ENCODE measurements at regions not wholly inside any gene's neighbourhood (a gene's known extent, or its start where the extent isn't known, plus 50 kb on each side); places are given as distances from the start of the nearest gene placed in this dataset.

DNA sequence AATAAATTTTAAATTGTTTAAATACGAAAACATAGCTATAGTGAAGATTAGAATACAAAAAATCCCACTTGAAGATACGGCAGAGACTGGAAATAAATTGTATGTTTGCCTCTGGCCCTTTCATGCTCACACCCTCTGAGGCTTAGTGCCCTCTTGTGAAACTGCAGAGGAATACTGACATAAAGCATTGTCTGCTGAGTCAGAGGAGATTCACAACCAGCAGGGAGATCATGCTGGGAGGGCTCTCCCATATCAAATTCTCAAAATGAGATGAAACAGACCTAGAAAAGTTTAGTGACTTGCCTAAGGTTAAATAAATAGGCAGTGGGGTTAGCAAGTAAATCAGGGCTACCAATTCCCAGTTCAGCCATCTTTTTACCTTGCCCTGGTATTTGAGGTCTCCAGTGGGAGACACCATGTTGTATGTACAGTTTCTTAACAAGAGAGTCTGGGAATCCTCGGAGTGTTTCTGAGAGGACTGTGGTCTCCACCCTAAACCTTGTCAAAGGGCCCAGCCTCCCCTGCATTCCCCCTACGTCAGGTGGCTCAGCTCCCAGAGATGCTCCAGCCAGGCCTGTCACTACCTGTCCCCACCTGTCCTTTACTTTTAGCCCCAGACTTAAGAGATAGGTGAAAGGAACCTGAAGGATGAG, 581.4 kb upstream of the DIPK2B start:
- TF ChIP-seq ZFX (IDR thresholded peaks at IDR 0.05; ENCODE audit: borderline replicate concordance), result no peak
- TF ChIP-seq, protein P1, sequence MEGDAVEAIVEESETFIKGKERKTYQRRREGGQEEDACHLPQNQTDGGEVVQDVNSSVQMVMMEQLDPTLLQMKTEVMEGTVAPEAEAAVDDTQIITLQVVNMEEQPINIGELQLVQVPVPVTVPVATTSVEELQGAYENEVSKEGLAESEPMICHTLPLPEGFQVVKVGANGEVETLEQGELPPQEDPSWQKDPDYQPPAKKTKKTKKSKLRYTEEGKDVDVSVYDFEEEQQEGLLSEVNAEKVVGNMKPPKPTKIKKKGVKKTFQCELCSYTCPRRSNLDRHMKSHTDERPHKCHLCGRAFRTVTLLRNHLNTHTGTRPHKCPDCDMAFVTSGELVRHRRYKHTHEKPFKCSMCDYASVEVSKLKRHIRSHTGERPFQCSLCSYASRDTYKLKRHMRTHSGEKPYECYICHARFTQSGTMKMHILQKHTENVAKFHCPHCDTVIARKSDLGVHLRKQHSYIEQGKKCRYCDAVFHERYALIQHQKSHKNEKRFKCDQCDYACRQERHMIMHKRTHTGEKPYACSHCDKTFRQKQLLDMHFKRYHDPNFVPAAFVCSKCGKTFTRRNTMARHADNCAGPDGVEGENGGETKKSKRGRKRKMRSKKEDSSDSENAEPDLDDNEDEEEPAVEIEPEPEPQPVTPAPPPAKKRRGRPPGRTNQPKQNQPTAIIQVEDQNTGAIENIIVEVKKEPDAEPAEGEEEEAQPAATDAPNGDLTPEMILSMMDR (IDR thresholded peaks at IDR 0.05), result no peak
- H3K27ac ChIP-seq, result no peak overlapping the region

DNA sequence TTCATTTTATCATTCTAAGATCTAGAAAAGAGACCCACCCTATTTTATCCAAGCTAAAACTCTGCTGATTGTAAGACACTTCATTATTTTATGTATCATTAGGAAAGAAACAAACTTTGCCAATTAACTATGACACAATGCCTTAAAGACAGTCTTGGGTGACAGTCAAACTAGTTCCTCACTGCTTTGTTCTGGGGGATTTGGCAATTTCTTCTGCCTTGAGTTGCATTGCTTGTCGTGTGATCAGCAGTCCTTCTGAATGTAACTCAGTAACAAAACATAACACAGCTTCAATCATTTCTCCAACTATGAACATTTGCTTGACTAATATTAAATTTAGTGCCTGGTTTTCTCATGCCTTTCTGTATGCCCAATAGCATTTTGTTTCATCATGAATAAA, 577.9 kb upstream of the DIPK2B start:
- H3K27ac ChIP-seq, result no peak overlapping the region
- TF ChIP-seq, protein P1 (IDR thresholded peaks at IDR 0.05), result no peak
- no peak for TF ChIP-seq ZFX (IDR thresholded peaks at IDR 0.05; ENCODE audit: borderline replicate concordance)

DNA sequence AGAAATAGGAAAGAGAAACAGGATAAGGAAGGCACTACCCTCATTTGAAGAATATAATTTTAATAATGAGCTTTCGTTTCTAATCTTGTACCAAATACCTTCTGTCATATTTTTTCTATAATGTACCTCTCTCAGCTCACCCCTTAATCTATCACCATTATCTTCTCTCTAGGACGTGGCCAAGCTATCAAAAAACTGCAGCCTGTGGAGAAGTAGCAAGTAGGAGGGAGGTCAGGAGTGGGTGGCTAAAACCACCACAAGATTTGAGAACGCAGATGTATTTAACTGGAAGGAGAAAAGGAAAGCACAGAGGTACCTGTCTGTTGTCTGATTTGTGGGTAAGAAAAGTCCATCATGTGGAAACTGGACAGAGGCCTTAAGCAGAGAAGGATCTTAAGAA, 576.7 kb upstream of the DIPK2B start:
- H3K27ac ChIP-seq, result no peak overlapping the region
- no peak for TF ChIP-seq ZFX (IDR thresholded peaks at IDR 0.05; ENCODE audit: borderline replicate concordance)
- TF ChIP-seq, protein P1 (IDR thresholded peaks at IDR 0.05), result no peak

DNA sequence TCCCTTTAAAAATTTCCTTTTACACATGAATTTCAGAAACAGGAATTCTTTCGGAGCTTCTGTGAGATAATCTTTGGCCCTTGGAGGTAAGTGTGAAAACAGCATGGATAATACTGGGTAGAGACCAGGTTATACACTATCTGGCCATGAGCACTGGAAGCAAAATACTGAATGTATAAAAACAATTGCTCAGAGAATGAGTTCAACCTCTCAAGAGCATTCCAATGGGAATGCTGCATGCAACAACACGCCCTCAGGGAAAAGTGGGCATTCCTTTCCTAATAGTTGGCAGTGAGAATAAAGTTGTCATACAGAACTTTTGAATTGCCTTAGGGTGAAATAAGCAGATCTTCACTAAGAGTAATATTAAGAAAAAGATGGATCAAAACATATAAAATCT, 574.8 kb upstream of the DIPK2B start:
- H3K27ac ChIP-seq, result no peak overlapping the region
- TF ChIP-seq, protein P1 (IDR thresholded peaks at IDR 0.05), result no peak
- no peak for TF ChIP-seq ZFX (IDR thresholded peaks at IDR 0.05; ENCODE audit: borderline replicate concordance)

DNA sequence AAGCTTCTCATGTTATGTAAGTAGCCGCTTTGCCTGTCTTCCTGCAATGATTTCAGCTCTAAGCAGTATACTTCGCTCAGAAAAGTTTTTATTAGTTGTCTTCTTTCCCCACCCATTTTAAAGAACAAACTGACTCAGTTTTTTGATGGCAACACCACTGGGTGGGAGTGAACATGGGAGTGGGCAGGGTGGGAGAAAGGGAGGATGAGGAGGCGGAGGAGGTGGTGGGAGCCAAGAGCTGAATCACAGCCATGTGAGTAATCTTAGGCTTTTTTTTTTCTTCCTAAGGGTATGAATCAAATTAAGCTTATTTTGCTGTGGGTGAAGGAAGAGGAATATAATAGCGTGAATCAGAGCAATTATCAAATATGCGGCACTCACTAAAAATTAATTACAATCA, 574.3 kb upstream of the DIPK2B start:
- TF ChIP-seq ZFX (IDR thresholded peaks at IDR 0.05; ENCODE audit: borderline replicate concordance), result no peak
- TF ChIP-seq, protein P1 (IDR thresholded peaks at IDR 0.05), result no peak
- no peak overlapping the region for H3K27ac ChIP-seq

DNA sequence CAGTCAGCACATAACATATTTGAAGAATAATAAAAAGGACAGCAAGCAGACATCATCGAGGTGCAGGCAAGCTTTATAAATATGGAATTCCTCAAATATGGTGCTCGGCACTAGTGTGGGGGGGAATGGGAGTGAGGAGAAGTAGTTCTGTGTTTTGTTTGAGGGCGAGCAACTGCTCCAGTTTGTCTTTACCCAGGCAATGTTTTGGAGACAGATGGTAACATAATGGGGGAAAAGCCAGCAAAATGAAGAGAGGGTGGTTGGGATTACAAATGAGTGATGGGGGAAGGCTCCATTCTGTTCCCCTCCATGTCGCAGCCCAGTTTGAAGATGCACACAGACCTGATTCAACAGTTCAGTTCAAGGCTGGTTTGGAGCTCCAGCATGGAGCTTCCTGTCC, 572.9 kb upstream of the DIPK2B start:
- no peak overlapping the region for H3K27ac ChIP-seq
- TF ChIP-seq ZFX (IDR thresholded peaks at IDR 0.05; ENCODE audit: borderline replicate concordance), result no peak

DNA sequence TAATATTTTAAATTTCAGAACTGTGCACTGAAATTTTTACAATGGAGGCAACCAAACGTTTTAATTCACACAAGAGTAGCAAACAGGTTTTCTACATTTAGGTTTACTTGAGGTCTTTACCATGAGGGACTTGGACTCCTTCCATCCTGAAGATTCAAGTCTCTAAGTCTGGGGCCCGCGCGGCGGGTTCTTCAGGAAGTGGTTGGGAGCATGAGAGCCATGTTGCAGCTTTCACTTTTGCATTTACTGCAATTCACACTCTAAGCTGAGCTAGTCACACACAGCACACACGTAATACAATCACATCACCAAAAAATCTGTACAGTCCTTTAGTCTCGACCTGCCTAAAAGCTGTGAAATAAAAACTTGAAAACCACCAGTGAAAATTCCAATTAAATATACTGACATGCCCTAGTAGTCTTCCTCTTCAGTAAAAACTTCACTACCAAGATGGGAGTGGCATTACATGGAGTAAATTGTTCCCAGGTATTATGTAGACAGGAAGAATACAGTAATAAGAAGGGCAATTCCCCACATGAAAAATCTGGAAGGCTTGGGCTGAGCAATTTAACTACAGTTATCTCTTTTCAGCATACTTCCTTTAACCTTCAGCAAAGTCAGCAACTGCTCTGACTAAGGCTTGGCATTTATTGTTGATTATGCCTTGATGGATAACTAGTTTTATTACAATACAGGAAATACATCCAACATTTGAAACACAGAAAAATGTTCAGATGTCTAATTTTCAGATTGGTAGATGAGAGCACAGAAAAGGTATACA, 571.1 kb upstream of the DIPK2B start:
- TF ChIP-seq, protein P1 (IDR thresholded peaks at IDR 0.05), result no peak
- no peak for TF ChIP-seq ZFX (IDR thresholded peaks at IDR 0.05; ENCODE audit: borderline replicate concordance)
- no peak overlapping the region for H3K27ac ChIP-seq
